BLaER1 treated with 17β-estradiol and CSF1 and Interleukin-3, amounts not matched to agents 10 nM and 100 nM (cell line): ENCODE measurements at regions not wholly inside any gene's neighbourhood (a gene's known extent, or its start where the extent isn't known, plus 50 kb on each side); places are given as distances from the start of the nearest gene placed in this dataset.

ENCODE experiments used
- H3K27ac ChIP-seq, 11 experiments: shearing (Covaris generic); formaldehyde crosslinking; 2 replicates each; pipeline ENCODE4 v1.8.1; 2022
- H3K27me3 ChIP-seq, 11 experiments: shearing (Covaris generic); formaldehyde crosslinking; 2 replicates each; pipeline ENCODE4 v1.8.1; 2022
- H3K36me3 ChIP-seq, 11 experiments: shearing (Covaris generic); formaldehyde crosslinking; 2 replicates each; pipeline ENCODE4 v1.8.1; 2022
- H3K4me1 ChIP-seq, 10 experiments: shearing (Covaris generic); formaldehyde crosslinking; 2 replicates each; pipeline ENCODE4 v1.8.1; 2022
- H3K4me2 ChIP-seq, 11 experiments: shearing (Covaris generic); formaldehyde crosslinking; 2 replicates each; pipeline ENCODE4 v1.8.1; 2022
- H3K4me3 ChIP-seq, 10 experiments: shearing (Covaris generic); formaldehyde crosslinking; 2 replicates each; pipeline ENCODE4 v1.8.1; 2022
- H3K9ac ChIP-seq, 11 experiments: shearing (Covaris generic); formaldehyde crosslinking; 2 replicates each; pipeline ENCODE4 v1.8.1; 2022
- H3K9me3 ChIP-seq, 11 experiments: shearing (Covaris generic); formaldehyde crosslinking; replicated peaks in 1 of 11; 2 replicates each; pipeline ENCODE4 v1.8.1; 2022
- H4K20me1 ChIP-seq, 11 experiments: shearing (Covaris generic); formaldehyde crosslinking; 2 replicates each; pipeline ENCODE4 v1.8.1; 2022
- Cebpa-rat ChIP-seq, 11 experiments: shearing (Covaris generic); IDR thresholded peaks; 2 replicates each; pipeline ENCODE4 v1.8.1; 2022

- Histone ChIP-seq H3K4me3 (no peak overlapping the region), H3K27ac (peak overlapping the region in 4 of 11 experiments; percentile 26 to 53 (median 38); a peak in 6 of 22 replicates), H3K27me3 (no peaks in the 10 kb centered on the region), H3K36me3 (no peaks in the 10 kb centered on the region), H3K4me1 (peaks cover 0 to 19% (median 0%) of the 10 kb centered on the region in 10 experiments; a peak in 6 of 20 replicates), H3K9ac (no peak overlapping the region), H3K4me2 (peak overlapping the region in 5 of 11 experiments; percentile 0 to 59 (median 46); a peak in 5 of 22 replicates), H4K20me1 (no peaks in the 10 kb centered on the region), H3K9me3 (peaks cover 0 to 11% (median 5%) of the 10 kb centered on the region in 11 experiments; a peak in 6 of 22 replicates)
- TF ChIP-seq Cebpa-rat (IDR thresholded peaks at IDR 0.05): no peak
Observed at GRCh38 chr15:87619161-87619960, 637.2 kb downstream of the NTRK3 start.

GRCh38 chr15:87618203-87618725 lies 638.3 kb downstream of the NTRK3 start:
- TF ChIP-seq Cebpa-rat (IDR thresholded peaks at IDR 0.05): no peak
- Histone ChIP-seq H3K4me3 (no peak overlapping the region), H3K9ac (no peak overlapping the region), H3K36me3 (no peaks in the 10 kb centered on the region), H3K27ac (peak overlapping the region in 3 of 11 experiments; percentile 33 to 53 (median 44); a peak in 6 of 22 replicates), H3K9me3 (peaks cover 0 to 11% (median 5%) of the 10 kb centered on the region in 11 experiments; a peak in 6 of 22 replicates), H4K20me1 (no peaks in the 10 kb centered on the region), H3K27me3 (no peaks in the 10 kb centered on the region), H3K4me1 (peaks cover 0 to 19% (median 0%) of the 10 kb centered on the region in 10 experiments; a peak in 6 of 20 replicates), H3K4me2 (0 out of 22 replicates have a peak overlapping the region, but pooled peaks of 1 of the 11 experiments have one; percentile 46)

- H3K4me3 ChIP-seq: no peak overlapping the region
- no peaks in the 10 kb centered on the region for H4K20me1 ChIP-seq
- no peak overlapping the region for H3K9ac ChIP-seq
- H3K4me1 ChIP-seq: peaks cover 0 to 15% (median 0%) of the 10 kb centered on the region in 10 experiments; a peak in 6 of 20 replicates
- H3K9me3 ChIP-seq: no peaks in the 10 kb centered on the region
- H3K27ac ChIP-seq: no peak overlapping the region
- TF ChIP-seq Cebpa-rat (IDR thresholded peaks at IDR 0.05): no peak
- no peak overlapping the region for H3K4me2 ChIP-seq
- no peaks in the 10 kb centered on the region for H3K36me3 ChIP-seq
- H3K27me3 ChIP-seq: no peaks in the 10 kb centered on the region
Observed at GRCh38 chr15:87614704-87615103, 641.8 kb downstream of the NTRK3 start.

- Histone ChIP-seq H3K4me3 (no peak overlapping the region), H3K4me1 (no peaks in the 10 kb centered on the region), H3K36me3 (no peaks in the 10 kb centered on the region), H4K20me1 (no peaks in the 10 kb centered on the region), H3K27ac (no peak overlapping the region), H3K4me2 (no peak overlapping the region), H3K27me3 (no peaks in the 10 kb centered on the region), H3K9ac (no peak overlapping the region), H3K9me3 (no peaks in the 10 kb centered on the region)
- TF ChIP-seq Cebpa-rat (IDR thresholded peaks at IDR 0.05): no peak
Observed at GRCh38 chr15:87610366-87610765, 646.2 kb downstream of the NTRK3 start.

- H3K9ac ChIP-seq: no peak overlapping the region
- H3K4me3 ChIP-seq: no peak overlapping the region
- H3K4me1 ChIP-seq: no peaks in the 10 kb centered on the region
- H3K4me2 ChIP-seq: no peak overlapping the region
- no peak overlapping the region for H3K27ac ChIP-seq
- no peaks in the 10 kb centered on the region for H3K36me3 ChIP-seq
- H3K9me3 ChIP-seq: no peaks in the 10 kb centered on the region
- no peaks in the 10 kb centered on the region for H3K27me3 ChIP-seq
- H4K20me1 ChIP-seq: no peaks in the 10 kb centered on the region
- no peak for TF ChIP-seq Cebpa-rat (IDR thresholded peaks at IDR 0.05)
Observed at GRCh38 chr15:87609894-87610293, 646.6 kb downstream of the NTRK3 start.

- Histone ChIP-seq H3K27me3 (no peaks in the 10 kb centered on the region), H3K4me3 (no peak overlapping the region), H3K9ac (no peak overlapping the region), H4K20me1 (no peaks in the 10 kb centered on the region), H3K4me1 (no peaks in the 10 kb centered on the region), H3K36me3 (no peaks in the 10 kb centered on the region), H3K27ac (no peak overlapping the region), H3K4me2 (no peak overlapping the region), H3K9me3 (no peaks in the 10 kb centered on the region)
- TF ChIP-seq Cebpa-rat (IDR thresholded peaks at IDR 0.05): no peak
Observed at GRCh38 chr15:87609474-87609873, 647.1 kb downstream of the NTRK3 start.

- TF ChIP-seq Cebpa-rat (IDR thresholded peaks at IDR 0.05): no peak
- Histone ChIP-seq H3K4me2 (no peak overlapping the region), H3K36me3 (no peaks in the 10 kb centered on the region), H3K4me1 (no peaks in the 10 kb centered on the region), H3K4me3 (no peak overlapping the region), H4K20me1 (no peaks in the 10 kb centered on the region), H3K27me3 (no peaks in the 10 kb centered on the region), H3K9ac (no peak overlapping the region), H3K27ac (no peak overlapping the region), H3K9me3 (no peaks in the 10 kb centered on the region)
Observed at GRCh38 chr15:87608238-87609028, 648.1 kb downstream of the NTRK3 start.

GRCh38 chr15:87606971-87607370 lies 649.6 kb downstream of the NTRK3 start:
- H3K36me3 ChIP-seq: no peaks in the 10 kb centered on the region
- H3K4me2 ChIP-seq: no peak overlapping the region
- H3K4me3 ChIP-seq: no peak overlapping the region
- H3K4me1 ChIP-seq: no peaks in the 10 kb centered on the region
- no peak for TF ChIP-seq Cebpa-rat (IDR thresholded peaks at IDR 0.05)
- H3K27me3 ChIP-seq: no peaks in the 10 kb centered on the region
- H3K9ac ChIP-seq: no peak overlapping the region
- no peaks in the 10 kb centered on the region for H3K9me3 ChIP-seq
- H3K27ac ChIP-seq: no peak overlapping the region
- no peaks in the 10 kb centered on the region for H4K20me1 ChIP-seq

- no peak overlapping the region for H3K4me3 ChIP-seq
- no peaks in the 10 kb centered on the region for H3K36me3 ChIP-seq
- no peaks in the 10 kb centered on the region for H4K20me1 ChIP-seq
- no peak overlapping the region for H3K4me2 ChIP-seq
- TF ChIP-seq Cebpa-rat (IDR thresholded peaks at IDR 0.05): no peak
- no peak overlapping the region for H3K9ac ChIP-seq
- no peaks in the 10 kb centered on the region for H3K4me1 ChIP-seq
- H3K27ac ChIP-seq: no peak overlapping the region
- H3K27me3 ChIP-seq: no peaks in the 10 kb centered on the region
- no peaks in the 10 kb centered on the region for H3K9me3 ChIP-seq
Observed at GRCh38 chr15:87604857-87605446, 651.6 kb downstream of the NTRK3 start.
